ENCODE measurements at regions not wholly inside any gene's neighbourhood (a gene's known extent, or its start where the extent isn't known, plus 50 kb on each side); places are given as distances from the start of the nearest gene placed in this dataset.
"Not testable (repeated sequence)": the region's sequence is repeated elsewhere in the genome, so short reads cannot be mapped to it uniquely, and the experiment has no call there.

DNA sequence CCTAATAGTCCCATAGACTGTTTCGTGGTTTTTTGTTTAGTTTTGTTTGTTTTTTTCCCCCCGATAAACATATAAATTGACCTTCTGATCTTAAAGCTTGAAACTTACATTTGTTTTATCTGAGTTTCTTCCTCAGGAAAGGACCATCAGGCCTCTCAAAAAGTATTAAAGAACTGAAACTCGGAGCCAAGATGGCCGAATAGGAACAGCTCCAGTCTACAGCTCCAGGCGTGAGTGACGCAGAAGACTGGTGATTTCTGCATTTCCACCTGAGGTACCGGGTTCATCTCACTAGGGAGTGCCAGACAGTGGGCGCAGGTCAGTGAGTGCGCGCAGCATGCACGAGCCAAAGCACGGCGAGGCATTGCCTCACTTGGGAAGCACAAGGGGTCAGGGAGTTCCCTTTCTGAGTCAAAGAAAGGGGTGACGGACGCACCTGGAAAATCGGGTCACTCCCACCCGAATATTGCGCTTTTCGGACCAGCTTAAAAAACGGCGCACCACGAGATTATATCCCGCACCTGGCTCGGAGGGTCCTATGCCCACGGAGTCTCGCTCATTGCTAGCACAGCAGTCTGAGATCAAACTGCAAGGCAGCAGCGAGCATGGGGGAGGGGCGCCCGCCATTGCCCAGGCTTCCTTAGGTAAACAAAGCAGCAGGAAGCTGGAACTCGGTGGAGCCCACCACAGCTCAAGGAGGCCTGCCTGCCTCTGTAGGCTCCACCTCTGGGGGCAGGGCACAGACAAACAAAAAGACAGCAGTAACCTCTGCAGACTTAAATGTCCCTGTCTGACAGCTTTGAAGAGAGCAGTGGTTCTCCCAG, 215.8 kb upstream of the GJE1 start:
- in situ Hi-C loops (cut with HindIII; ENCODE audit: low pct_ligation_motif_present, low pct_unique_long_range_greater_than_20kb, low sequenced_read_pairs); DNase-seq: not testable (repeated sequence)

DNA sequence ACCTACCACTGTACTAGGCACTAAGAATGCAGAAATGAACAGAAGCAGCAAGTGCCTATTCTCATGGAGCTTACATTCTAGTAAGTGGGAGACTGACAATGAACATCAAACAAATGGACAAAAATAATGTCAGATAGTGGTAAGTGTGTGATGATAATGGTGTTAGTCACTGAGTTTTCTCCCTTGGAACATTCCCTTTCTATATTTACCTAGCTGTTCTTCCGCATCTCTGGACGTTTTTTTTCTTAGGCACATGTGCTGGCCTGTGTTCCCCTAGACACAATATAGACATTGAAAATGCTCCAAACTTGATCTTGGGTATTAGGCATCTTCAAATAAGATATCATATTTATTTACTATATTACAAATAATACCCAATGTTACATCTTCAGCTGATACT, 218.1 kb upstream of the GJE1 start:
- DNase-seq: no peak
- in situ Hi-C loops (cut with HindIII; ENCODE audit: low pct_ligation_motif_present, low pct_unique_long_range_greater_than_20kb, low sequenced_read_pairs): no loop called here

DNA sequence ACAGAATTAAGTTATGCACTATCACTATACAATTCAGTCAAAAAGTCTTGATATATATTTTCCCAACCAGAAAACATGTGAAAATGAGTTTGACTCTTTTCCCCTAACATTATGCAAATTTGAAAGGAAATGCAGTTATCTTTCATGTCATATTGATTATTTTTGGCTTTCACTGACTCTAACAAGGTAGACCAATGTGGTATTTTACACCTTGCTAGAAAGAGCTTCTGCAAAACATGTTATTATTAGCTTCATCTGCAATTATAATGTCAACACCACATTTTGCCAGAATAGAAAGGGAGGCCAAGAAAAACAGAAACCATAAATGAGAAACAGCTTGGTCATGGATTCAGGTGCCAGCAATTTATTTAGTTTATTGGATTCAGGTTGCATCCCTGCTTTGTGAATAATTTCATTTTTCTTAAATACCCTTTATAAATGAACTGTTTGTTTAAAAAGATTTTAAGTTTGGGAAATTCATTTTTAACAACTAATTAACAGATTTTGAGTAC, 226.1 kb upstream of the GJE1 start:
- in situ Hi-C loops (cut with HindIII; ENCODE audit: low pct_ligation_motif_present, low pct_unique_long_range_greater_than_20kb, low sequenced_read_pairs): no loop called here
- no peak for DNase-seq

DNA sequence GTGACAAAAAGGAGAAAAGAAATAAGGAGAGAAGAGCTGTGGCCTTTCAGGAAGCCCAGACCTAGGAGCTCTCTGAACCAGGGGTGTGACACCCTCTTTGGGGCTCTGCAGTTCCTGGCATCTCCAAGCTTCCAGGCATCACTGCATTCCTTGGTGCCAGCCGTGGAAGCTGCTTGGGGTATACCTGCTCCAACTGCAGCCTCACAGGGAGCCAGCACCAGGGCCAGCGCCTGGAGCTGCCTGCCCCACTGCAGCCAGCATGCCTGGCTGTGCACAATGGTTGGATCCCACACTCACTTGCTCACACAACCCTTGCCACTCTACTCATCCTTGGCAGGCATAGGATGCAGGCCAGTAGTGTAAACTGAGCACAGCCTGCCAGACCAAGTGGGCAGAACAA, 242.1 kb upstream of the GJE1 start:
- in situ Hi-C loops (cut with HindIII; ENCODE audit: low pct_ligation_motif_present, low pct_unique_long_range_greater_than_20kb, low sequenced_read_pairs): no loop called here
- no peak for DNase-seq

DNA sequence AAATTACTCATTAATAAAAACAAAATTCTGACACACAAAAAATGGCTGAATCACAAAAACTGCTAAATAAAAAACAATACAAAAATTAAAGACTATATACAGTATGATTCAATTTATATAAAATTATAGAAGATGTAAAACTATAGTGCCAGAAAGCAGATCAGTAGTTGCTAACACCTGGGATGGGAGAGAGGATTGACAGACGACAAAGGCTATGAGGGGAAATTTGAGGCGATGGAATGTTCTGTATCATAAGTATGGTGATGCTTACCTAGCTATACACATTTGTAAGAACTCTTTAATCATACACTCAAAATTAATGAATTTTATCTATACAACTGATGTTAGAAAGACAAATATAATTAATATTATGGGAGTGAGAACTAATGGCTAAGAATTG, 247.9 kb upstream of the GJE1 start:
- no peak for DNase-seq
- in situ Hi-C loops (cut with HindIII; ENCODE audit: low pct_ligation_motif_present, low pct_unique_long_range_greater_than_20kb, low sequenced_read_pairs): no loop called here

DNA sequence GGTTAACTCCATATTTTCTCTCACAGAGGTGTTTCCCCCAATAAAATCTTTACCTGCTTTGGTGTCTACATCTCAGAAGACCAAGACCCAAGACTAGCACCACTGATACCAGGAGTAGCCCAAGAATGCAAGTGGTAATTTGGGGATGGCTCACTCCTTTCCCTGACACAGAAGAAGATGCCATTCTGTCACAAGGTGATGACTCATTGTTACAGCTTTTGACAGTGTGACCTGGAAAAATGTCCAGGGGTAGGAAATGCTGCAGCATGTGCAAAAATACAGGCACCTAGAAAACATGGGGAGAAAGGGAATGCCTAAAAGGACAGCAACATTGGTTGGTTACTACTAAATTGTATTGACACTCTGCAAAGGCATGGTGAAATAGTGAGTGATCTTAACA, 254.0 kb upstream of the GJE1 start:
- no peak for DNase-seq
- in situ Hi-C loops (cut with HindIII; ENCODE audit: low pct_ligation_motif_present, low pct_unique_long_range_greater_than_20kb, low sequenced_read_pairs): no loop called here

DNA sequence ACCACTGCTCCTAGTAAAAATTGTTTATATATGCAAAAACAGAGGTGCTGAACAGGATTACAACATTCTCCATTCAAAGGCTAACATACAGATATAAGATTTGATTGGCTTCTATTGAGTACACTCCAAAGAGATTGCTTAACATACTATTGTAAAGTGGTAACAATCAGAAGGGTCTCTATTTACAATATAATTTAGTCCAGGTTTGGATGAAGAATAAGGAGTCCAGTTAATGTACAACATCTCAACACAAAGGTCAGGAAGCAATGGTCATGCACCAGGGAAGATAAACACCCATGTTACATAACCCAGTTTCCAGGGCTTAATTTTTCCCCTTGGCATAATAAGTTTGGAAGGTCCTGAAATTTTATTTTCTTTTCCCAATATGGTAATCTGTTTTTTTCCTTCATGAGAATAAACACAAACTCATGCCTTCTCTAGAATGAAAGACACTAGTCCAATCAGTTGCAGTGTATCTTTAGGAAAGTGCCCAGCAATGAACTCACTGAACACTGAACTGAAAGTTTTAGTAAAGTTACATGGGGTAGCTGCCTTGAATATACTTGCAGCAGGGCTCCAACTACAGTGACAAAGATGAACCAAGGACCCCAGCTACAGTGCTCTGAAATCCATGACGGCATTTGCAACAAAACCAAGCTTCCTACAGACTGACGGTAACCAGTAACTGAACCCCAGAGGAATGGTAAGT, 255.3 kb upstream of the GJE1 start:
- DNase-seq: no peak
- in situ Hi-C loops (cut with HindIII; ENCODE audit: low pct_ligation_motif_present, low pct_unique_long_range_greater_than_20kb, low sequenced_read_pairs): no loop called here

DNA sequence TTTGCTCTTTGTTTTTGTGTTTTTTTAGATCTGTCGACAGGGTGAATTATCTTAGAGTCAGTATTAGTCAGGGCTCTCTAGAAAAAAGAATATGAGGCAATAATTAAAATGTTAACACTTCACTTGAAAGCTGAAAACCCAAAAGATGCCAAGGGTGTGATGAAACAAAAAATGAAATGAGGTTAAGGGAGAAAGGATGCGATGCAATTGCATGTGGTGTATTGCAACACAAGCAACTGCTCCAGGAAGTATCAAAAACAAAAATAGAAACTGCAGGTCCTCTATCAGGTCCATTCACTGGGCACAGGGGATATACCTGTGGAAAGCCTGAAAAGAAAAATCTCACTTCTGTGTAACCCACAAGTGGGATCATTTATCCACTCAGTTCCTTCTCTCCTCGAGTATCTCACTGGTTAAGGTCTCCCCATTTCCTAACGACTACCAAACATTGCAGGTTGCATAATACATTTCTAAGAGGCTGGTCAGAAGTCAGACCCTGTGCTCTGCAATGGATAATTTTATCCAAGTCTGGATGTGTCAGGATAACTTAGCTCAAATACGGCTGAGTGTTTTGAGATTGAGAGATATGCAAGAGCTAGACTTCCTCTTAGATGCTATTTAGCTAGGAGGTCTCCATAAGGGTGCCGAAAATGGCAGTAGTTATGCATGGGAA, 257.7 kb upstream of the GJE1 start:
- in situ Hi-C loops (cut with HindIII; ENCODE audit: low pct_ligation_motif_present, low pct_unique_long_range_greater_than_20kb, low sequenced_read_pairs): no loop called here
- DNase-seq: no peak

DNA sequence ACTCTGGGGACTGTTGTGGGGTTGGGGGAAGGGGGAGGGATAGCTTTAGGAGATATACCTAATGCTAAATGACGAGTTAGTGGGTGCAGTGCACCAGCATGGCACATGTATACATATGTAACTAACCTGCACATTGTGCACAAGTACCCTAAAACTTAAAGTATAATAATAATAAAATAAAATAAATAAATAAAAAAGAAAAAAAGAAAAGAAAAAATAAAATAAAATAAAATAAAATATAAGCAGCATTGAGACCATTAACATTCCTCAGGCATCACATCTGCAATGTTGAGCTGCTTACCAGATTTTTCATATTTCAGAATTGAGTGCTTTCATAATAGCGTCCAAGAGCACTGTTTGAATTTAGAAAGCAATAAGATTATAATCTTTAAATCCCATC, 263.2 kb upstream of the GJE1 start:
- in situ Hi-C loops (cut with HindIII; ENCODE audit: low pct_ligation_motif_present, low pct_unique_long_range_greater_than_20kb, low sequenced_read_pairs); DNase-seq: not testable (repeated sequence)

DNA sequence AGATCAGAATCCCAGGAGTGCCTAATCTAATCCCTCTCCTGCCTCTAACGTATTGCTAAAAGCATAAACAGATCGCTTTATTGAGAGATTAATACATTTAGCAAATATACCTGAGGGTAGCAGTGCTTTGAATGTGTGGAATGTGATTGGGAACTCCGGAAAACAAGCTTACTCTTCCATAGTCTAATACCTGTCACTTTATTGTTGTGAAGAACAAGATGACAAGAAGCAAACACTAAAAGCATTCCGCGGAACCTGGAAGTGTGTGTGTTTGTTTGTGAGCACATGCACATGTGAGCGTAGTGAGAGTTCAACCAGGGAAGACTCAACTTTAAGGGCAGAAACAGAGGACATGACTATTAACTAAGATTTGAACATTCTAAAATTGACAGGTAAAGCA, 265.0 kb upstream of the GJE1 start:
- in situ Hi-C loops (cut with HindIII; ENCODE audit: low pct_ligation_motif_present, low pct_unique_long_range_greater_than_20kb, low sequenced_read_pairs): no loop called here
- no peak for DNase-seq

DNA sequence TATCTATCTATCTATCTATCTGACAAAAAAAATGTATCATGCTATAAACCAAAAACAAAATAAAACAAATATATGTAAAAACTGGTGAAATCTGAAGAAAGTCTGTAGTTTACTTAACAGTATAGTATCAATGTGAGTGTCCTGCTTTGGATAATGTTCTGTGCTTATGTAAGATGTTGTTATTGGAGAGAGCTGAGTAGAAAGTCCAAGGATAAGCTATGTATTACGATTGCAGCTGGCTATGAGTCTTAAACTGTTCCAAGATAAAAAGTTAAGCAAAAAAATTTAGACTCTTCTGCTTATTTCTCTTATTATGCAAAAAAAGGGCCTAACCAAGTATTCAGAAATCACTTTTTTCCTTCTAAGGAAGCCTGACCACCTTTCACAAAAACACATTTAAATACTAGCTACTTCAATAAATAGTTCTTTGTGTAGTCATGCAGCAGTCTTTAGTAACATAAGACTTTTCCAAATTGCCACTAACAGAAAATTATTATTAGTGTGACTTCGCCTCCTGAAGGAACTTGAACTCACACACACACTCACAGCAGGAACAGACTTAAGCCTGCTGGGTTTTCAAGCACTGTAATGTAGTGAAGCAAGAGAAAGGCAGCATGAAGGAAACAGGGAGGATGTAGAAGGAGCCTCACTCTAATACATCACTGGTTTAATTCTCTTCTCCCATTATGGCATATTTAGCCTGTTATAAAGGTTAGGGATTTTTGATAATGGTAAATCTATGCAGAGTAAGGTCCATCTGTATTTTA, 265.8 kb upstream of the GJE1 start:
- in situ Hi-C loops (cut with HindIII; ENCODE audit: low pct_ligation_motif_present, low pct_unique_long_range_greater_than_20kb, low sequenced_read_pairs): no loop called here
- DNase-seq: no peak

DNA sequence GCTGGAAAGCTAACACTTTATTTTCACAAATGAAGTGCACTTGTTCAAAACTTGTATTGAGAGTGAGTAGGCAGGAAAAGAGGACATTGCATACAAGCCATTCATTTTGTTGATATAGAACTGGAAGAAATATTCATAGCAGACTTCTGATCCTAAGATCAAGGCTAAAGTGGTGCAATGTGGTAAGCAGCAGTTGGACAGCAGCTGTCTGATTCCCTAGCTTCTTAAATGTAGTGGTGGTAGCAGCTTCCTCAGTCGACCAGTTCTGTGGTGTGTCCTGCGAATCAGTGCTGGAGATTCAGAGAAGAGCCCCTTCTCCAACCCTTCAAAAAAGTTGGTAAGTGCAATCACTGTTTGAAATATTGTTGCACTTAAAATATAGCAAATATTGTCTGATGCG, 281.7 kb upstream of the GJE1 start:
- no peak for DNase-seq
- in situ Hi-C loops (cut with HindIII; ENCODE audit: low pct_ligation_motif_present, low pct_unique_long_range_greater_than_20kb, low sequenced_read_pairs): no loop called here

DNA sequence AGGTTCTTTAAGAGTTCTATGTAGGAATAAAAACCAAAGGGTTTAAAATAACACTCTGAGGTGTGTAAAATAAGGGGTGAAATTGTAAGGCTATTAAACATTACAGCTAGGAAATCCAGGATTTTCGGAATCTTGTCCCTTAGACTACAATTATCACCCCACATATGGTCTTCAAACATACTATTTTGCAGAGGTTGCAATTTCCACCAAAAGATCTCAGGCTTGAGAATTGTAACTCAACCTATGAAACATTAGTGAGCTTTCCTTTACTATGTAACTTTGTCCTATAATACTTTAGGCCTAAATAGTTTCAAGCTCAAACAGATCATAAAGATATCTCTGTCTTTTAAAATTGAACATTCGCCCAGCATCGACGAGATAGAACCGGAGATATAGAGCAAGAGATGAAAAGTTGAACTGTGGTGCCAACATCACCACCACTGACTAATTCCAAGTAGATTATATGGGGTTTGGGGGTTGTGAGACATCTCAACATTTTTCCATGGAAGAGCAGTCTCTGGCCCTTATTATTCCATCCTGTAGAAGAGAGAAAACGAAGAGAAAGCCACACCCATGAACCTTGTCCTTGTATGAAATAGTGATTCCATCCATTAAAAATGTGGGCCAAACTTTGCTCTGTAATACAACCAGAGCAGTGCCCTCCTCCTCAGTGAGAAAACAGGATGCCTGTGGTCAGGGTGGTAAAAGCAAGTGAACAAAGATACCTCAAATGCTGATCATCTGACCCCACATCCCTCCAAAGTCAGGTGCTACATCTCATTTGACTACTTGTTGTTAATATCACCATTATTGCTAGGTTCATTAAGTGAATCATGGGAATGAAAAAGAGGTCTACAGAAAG, 284.5 kb upstream of the GJE1 start:
- in situ Hi-C loops (cut with HindIII; ENCODE audit: low pct_ligation_motif_present, low pct_unique_long_range_greater_than_20kb, low sequenced_read_pairs): no loop called here
- no peak for DNase-seq

DNA sequence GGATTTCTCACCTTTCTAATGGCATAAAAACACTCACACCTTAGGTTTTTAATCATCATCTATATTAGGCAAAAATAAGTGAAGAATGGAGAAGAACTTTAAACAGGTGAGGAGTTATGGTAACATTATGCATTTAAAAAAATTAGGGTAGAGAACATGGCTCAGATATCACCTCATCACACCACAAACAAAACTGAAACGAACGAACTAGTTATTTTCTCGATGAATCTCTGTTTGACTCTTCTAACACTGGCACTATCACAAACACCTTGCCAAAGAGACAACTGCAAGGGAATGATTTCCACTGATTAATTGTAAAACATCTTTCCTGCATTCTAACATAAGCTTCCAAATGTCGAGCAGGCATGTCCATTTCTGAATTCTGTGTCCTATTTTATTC, 286.1 kb upstream of the GJE1 start:
- DNase-seq: no peak
- in situ Hi-C loops (cut with HindIII; ENCODE audit: low pct_ligation_motif_present, low pct_unique_long_range_greater_than_20kb, low sequenced_read_pairs): no loop called here

DNA sequence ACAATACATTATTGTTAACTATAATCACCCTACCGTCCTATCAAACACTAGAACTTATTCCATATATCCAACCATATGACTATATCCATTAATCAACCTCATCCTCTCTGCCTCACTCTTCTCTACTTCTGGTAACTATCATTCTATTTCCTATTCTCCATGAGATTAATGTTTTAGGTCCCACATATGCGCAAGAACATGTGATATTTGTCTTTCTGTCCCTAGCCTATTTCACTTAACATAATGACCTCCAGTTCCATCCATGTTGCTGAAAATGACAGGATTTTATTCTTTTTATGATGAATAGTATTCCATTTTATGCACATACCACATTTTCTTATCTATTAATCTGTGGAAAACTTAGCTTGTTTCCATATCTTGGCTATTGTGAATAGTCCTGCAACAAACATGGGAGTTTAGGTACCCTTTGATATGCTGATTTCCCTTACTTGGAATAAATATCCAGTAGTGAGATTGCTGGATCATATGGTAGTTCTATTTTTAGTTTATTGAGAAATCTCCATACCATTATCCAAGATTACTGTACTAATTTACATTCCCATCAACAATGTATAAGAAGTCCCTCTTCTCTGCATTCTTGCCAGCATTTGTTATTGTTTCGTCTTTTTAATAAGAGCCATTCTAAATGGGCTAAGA, 289.4 kb upstream of the GJE1 start:
- no peak for DNase-seq
- in situ Hi-C loops (cut with HindIII; ENCODE audit: low pct_ligation_motif_present, low pct_unique_long_range_greater_than_20kb, low sequenced_read_pairs): no loop called here

DNA sequence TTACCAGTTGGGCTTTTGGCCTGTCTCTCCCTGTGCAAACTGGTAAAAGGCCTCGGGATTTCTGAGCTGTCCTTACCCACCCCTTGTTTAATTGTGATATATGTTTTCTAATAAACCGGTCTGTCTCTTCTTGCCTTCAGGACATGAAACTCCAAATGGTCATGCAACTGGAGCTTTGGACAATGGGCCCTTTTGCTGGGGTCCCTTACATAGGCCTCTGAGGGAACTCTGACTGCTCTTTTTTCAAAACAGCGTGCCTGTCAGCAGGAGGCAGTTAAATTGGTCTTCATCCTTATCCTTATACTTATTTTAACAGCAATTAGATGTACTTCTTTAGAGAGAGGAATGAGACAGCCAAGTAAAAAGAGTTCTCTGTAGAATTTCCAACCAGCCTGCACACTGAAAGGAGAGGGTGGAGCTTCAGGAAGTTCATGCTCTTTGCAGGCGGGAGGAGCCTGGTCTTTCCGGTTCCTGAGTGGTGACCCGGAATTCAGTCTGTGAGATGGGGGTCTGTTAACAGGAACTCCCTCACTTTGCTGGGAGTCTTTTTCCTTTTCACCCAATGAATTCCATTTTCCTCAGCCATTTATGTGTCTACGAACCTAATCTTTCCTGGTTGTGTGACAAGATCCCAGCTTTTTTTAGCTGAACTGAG, 299.6 kb upstream of the GJE1 start:
- in situ Hi-C loops (cut with HindIII; ENCODE audit: low pct_ligation_motif_present, low pct_unique_long_range_greater_than_20kb, low sequenced_read_pairs): no loop called here
- DNase-seq: no peak

DNA sequence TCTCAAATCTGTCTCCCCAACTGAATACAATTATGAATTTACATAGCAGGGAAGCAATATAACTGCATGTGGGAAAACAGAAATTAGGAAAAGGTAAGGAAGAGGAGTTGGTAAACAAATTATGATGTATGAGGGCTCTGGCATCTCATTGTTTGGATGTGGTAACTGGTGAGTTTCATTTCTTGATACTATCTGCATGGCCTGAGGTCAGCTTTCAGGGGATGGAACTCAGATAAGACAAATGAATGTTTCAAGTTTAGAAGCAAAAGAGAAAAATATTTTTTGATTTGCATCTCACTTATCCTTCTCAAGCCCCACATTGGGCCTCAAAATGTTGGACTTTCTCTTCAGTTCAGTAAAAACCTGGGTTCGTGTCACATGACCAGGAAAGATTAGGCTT, 302.2 kb upstream of the GJE1 start:
- in situ Hi-C loops (cut with HindIII; ENCODE audit: low pct_ligation_motif_present, low pct_unique_long_range_greater_than_20kb, low sequenced_read_pairs): no loop called here
- DNase-seq: no peak

Measured in ACHN (cell line).